ENCODE measurements at regions not wholly inside any gene's neighbourhood (a gene's known extent, or its start where the extent isn't known, plus 50 kb on each side); places are given as distances from the start of the nearest gene placed in this dataset.

DNA sequence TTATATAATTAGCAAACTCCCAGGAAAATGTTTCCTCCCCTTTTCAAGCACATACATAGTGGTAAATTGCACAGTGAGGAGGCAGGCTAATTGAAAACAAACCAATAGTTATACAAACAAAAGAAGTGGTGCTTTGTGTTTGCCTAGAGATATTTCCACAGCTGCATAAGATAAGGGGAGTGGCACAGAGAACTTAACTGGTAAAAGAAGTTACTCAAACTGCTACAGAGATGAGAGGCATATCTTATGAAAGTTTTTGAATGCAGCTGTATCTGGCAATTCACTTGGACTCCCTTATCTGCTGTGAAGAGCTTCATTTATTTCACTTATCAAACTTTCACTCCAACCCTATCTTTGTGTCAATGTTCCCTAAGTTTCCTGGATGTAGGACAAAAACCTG, 361.2 kb upstream of the RBMY1B start:
- DNase-seq: no peak
- Mint-ChIP-seq H3K4me1 (peaks cover 0 to 15% (median 0%) of the 10 kb centered on the region in 4 donors), H3K27ac (no peak overlapping the region), H3K36me3 (peaks cover 0 to 8% of the 10 kb centered on the region in 2 donors), H3K9me3 (no peaks in the 10 kb centered on the region), H3K27me3 (no peaks in the 10 kb centered on the region), H3K4me3 (no peak overlapping the region)
- CTCF ChIA-PET (ENCODE audit: partially characterized antibody): no interaction called here
- POLR2A ChIA-PET (ENCODE audit: partially characterized antibody): interaction anchor here (1.2 kb wide), 1 partner anchor 107 kb away, joined by 3 read pairs; no protein-coding TSS in a partner anchor
- Histone ChIP-seq H3K27me3 (ENCODE audit: insufficient read depth, low read length) (no peaks in the 10 kb centered on the region), H3K9me3 (ENCODE audit: control insufficient read depth in 1 of 2, low read length in 2 of 2) (no peaks in the 10 kb centered on the region), H3K4me1 (ENCODE audit: insufficient read depth, low read length) (no peaks in the 10 kb centered on the region), H3K27ac (ENCODE audit: low read depth, low read length) (no peak overlapping the region), H3K4me3 (ENCODE audit: low read length in 2 of 2) (no peak overlapping the region), H3K36me3 (ENCODE audit: insufficient read depth, low read length) (no peaks in the 10 kb centered on the region)
- intact Hi-C loops (cut with micrococcal nuclease): no loop called here

DNA sequence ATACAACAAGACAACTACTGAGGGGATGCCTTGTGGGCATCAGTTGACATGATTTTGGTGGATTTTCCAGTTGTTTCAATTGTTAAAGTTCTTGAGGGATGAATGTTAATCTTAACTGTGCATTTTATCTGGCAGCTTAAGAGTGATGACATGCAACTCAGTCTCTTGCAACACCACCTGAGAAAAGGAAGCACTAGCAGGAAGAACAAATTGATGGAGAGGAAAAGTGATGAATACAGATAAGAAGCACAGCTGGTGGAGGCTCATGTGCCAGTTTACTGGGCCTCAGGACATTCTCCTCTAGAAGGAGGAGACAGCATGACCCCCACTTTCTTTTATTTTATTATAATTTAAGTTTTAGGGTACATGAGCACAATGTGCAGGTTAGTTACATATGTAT, 341.3 kb upstream of the RBMY1B start:
- Histone ChIP-seq H3K9me3 (ENCODE audit: control insufficient read depth in 1 of 2, low read length in 2 of 2) (no peaks in the 10 kb centered on the region), H3K4me1 (ENCODE audit: insufficient read depth, low read length) (no peaks in the 10 kb centered on the region), H3K4me3 (ENCODE audit: low read length in 2 of 2) (no peak overlapping the region), H3K27ac (ENCODE audit: low read depth, low read length) (no peak overlapping the region), H3K36me3 (ENCODE audit: insufficient read depth, low read length) (no peaks in the 10 kb centered on the region), H3K27me3 (ENCODE audit: insufficient read depth, low read length) (no peaks in the 10 kb centered on the region)
- Mint-ChIP-seq H3K27me3 (no peaks in the 10 kb centered on the region), H3K9me3 (no peaks in the 10 kb centered on the region), H3K4me1 (peaks cover 0 to 6% (median 2%) of the 10 kb centered on the region in 4 donors), H3K36me3 (peaks cover 0 to 9% of the 10 kb centered on the region in 2 donors), H3K27ac (no peak overlapping the region), H3K4me3 (no peak overlapping the region)
- ChIA-PET CTCF (ENCODE audit: partially characterized antibody) (interaction anchor here (0.7 kb wide), 1 partner anchor 506 kb away, joined by 3 read pairs; no protein-coding TSS in a partner anchor), POLR2A (ENCODE audit: partially characterized antibody) (interaction anchor here (1.1 kb wide), 1 partner anchor 8 kb away, joined by 3 read pairs; no protein-coding TSS in a partner anchor)
- DNase-seq: no peak
- intact Hi-C loops (cut with micrococcal nuclease): no loop called here

- Histone ChIP-seq H3K27me3 (ENCODE audit: insufficient read depth, low read length) (no peaks in the 10 kb centered on the region), H3K4me3 (ENCODE audit: low read length in 2 of 2) (no peak overlapping the region), H3K4me1 (ENCODE audit: insufficient read depth, low read length) (peaks cover 7% of the 10 kb centered on the region), H3K9me3 (ENCODE audit: control insufficient read depth in 1 of 2, low read length in 2 of 2) (no peaks in the 10 kb centered on the region), H3K36me3 (ENCODE audit: insufficient read depth, low read length) (no peaks in the 10 kb centered on the region), H3K27ac (ENCODE audit: low read depth, low read length) (no peak overlapping the region)
- Mint-ChIP-seq H3K27me3 (no peaks in the 10 kb centered on the region), H3K27ac (no peak overlapping the region), H3K9me3 (no peaks in the 10 kb centered on the region), H3K4me3 (no peak overlapping the region), H3K36me3 (no peaks in the 10 kb centered on the region), H3K4me1 (peaks cover 0 to 6% (median 2%) of the 10 kb centered on the region in 4 donors)
- POLR2A ChIA-PET (ENCODE audit: partially characterized antibody): interaction anchor here (1.1 kb wide), 1 partner anchor 86 kb away, joined by 4 read pairs; no protein-coding TSS in a partner anchor
- CTCF ChIA-PET (ENCODE audit: partially characterized antibody): no interaction called here
- intact Hi-C loops (cut with micrococcal nuclease): no loop called here
- no peak for DNase-seq
Observed at GRCh38 chrY:21174697-21175463, 336.3 kb upstream of the RBMY1B start.

- Mint-ChIP-seq H3K9me3 (no peaks in the 10 kb centered on the region), H3K27me3 (no peaks in the 10 kb centered on the region), H3K4me1 (peaks cover 0 to 6% (median 2%) of the 10 kb centered on the region in 4 donors), H3K27ac (no peak overlapping the region), H3K36me3 (no peaks in the 10 kb centered on the region), H3K4me3 (no peak overlapping the region)
- H3K4me3 ChIP-seq (ENCODE audit: low read length in 2 of 2): no peak overlapping the region
- no peaks in the 10 kb centered on the region for H3K9me3 ChIP-seq (ENCODE audit: control insufficient read depth in 1 of 2, low read length in 2 of 2)
- DNase-seq: no peak
- H3K27ac ChIP-seq (ENCODE audit: low read depth, low read length): no peak overlapping the region
- CTCF ChIA-PET (ENCODE audit: partially characterized antibody): no interaction called here
- intact Hi-C loops (cut with micrococcal nuclease): no loop called here
- POLR2A ChIA-PET (ENCODE audit: partially characterized antibody): interaction anchor here (0.8 to 1.1 kb wide), 2 partner anchors 27 to 85 kb away, joined by 3 to 4 read pairs; no protein-coding TSS in a partner anchor
- H3K4me1 ChIP-seq (ENCODE audit: insufficient read depth, low read length): peaks cover 13% of the 10 kb centered on the region
- H3K36me3 ChIP-seq (ENCODE audit: insufficient read depth, low read length): no peaks in the 10 kb centered on the region
- H3K27me3 ChIP-seq (ENCODE audit: insufficient read depth, low read length): no peaks in the 10 kb centered on the region
Observed at GRCh38 chrY:21175505-21175904, 335.6 kb upstream of the RBMY1B start.

GRCh38 chrY:21177306-21177800, 333.8 kb upstream of the RBMY1B start:
- peak overlapping the region in 1 of 7 donors; percentile 35 for H3K27ac Mint-ChIP-seq
- H3K36me3 Mint-ChIP-seq: no peaks in the 10 kb centered on the region
- ChIA-PET POLR2A (ENCODE audit: partially characterized antibody) (no interaction called here), CTCF (ENCODE audit: partially characterized antibody) (no interaction called here)
- no peak for DNase-seq
- H3K4me1 ChIP-seq (ENCODE audit: insufficient read depth, low read length): peaks cover 16% of the 10 kb centered on the region
- H3K36me3 ChIP-seq (ENCODE audit: insufficient read depth, low read length): no peaks in the 10 kb centered on the region
- H3K27me3 ChIP-seq (ENCODE audit: insufficient read depth, low read length): no peaks in the 10 kb centered on the region
- H3K4me3 Mint-ChIP-seq: no peak overlapping the region
- H3K4me3 ChIP-seq (ENCODE audit: low read length in 2 of 2): no peak overlapping the region
- no peaks in the 10 kb centered on the region for H3K9me3 Mint-ChIP-seq
- no peaks in the 10 kb centered on the region for H3K9me3 ChIP-seq (ENCODE audit: control insufficient read depth in 1 of 2, low read length in 2 of 2)
- intact Hi-C loops (cut with micrococcal nuclease): no loop called here
- peaks cover 0 to 13% (median 4%) of the 10 kb centered on the region in 4 donors for H3K4me1 Mint-ChIP-seq
- H3K27ac ChIP-seq (ENCODE audit: low read depth, low read length): no peak overlapping the region
- H3K27me3 Mint-ChIP-seq: no peaks in the 10 kb centered on the region

GRCh38 chrY:21178281-21178680, 332.9 kb upstream of the RBMY1B start:
- ChIA-PET CTCF (ENCODE audit: partially characterized antibody) (no interaction called here), POLR2A (ENCODE audit: partially characterized antibody) (interaction anchor here (0.6 kb wide), 1 partner anchor 9 kb away, joined by 3 read pairs; no protein-coding TSS in a partner anchor)
- H3K4me3 Mint-ChIP-seq: no peak overlapping the region
- no peaks in the 10 kb centered on the region for H3K36me3 ChIP-seq (ENCODE audit: insufficient read depth, low read length)
- H3K4me1 ChIP-seq (ENCODE audit: insufficient read depth, low read length): peaks cover 16% of the 10 kb centered on the region
- no peak overlapping the region for H3K27ac ChIP-seq (ENCODE audit: low read depth, low read length)
- no peaks in the 10 kb centered on the region for H3K9me3 ChIP-seq (ENCODE audit: control insufficient read depth in 1 of 2, low read length in 2 of 2)
- H3K36me3 Mint-ChIP-seq: no peaks in the 10 kb centered on the region
- peaks cover 0 to 13% (median 4%) of the 10 kb centered on the region in 4 donors for H3K4me1 Mint-ChIP-seq
- no peak for DNase-seq
- no peaks in the 10 kb centered on the region for H3K9me3 Mint-ChIP-seq
- no peaks in the 10 kb centered on the region for H3K27me3 Mint-ChIP-seq
- intact Hi-C loops (cut with micrococcal nuclease): no loop called here
- no peak overlapping the region for H3K4me3 ChIP-seq (ENCODE audit: low read length in 2 of 2)
- no peak overlapping the region for H3K27ac Mint-ChIP-seq
- H3K27me3 ChIP-seq (ENCODE audit: insufficient read depth, low read length): no peaks in the 10 kb centered on the region

GRCh38 chrY:21180921-21181320, 330.2 kb upstream of the RBMY1B start:
- POLR2A ChIA-PET (ENCODE audit: partially characterized antibody): interaction anchor here (0.6 to 2.3 kb wide), 6 partner anchors 12 to 605 kb away, joined by 3 to 8 read pairs (median 4); partner anchors contain the start of gene EIF1AY
- intact Hi-C loops (cut with micrococcal nuclease): loop anchor here (1.0 to 10.0 kb wide), 4 partner anchors 80 to 624 kb away; no protein-coding TSS in a partner anchor
- no peaks in the 10 kb centered on the region for H3K36me3 ChIP-seq (ENCODE audit: insufficient read depth, low read length)
- no peaks in the 10 kb centered on the region for H3K27me3 ChIP-seq (ENCODE audit: insufficient read depth, low read length)
- Mint-ChIP-seq H3K4me1 (peaks cover 0 to 13% (median 5%) of the 10 kb centered on the region in 4 donors), H3K9me3 (no peaks in the 10 kb centered on the region), H3K27me3 (no peaks in the 10 kb centered on the region), H3K27ac (peak overlapping the region in 1 of 7 donors; percentile 51), H3K4me3 (peak overlapping the region in 1 of 8 donors; percentile 62), H3K36me3 (no peaks in the 10 kb centered on the region)
- CTCF ChIA-PET (ENCODE audit: partially characterized antibody): interaction anchor here (1.0 to 1.5 kb wide), 4 partner anchors 58 to 213 kb away, joined by 3 read pairs; no protein-coding TSS in a partner anchor
- H3K27ac ChIP-seq (ENCODE audit: low read depth, low read length): no peak overlapping the region
- peak in 1 of 5 donors; percentile 64 for DNase-seq
- no peak overlapping the region for H3K4me3 ChIP-seq (ENCODE audit: low read length in 2 of 2)
- H3K4me1 ChIP-seq (ENCODE audit: insufficient read depth, low read length): peaks cover 16% of the 10 kb centered on the region
- H3K9me3 ChIP-seq (ENCODE audit: control insufficient read depth in 1 of 2, low read length in 2 of 2): no peaks in the 10 kb centered on the region
